ENCODE measurements at regions not wholly inside any gene's neighbourhood (a gene's known extent, or its start where the extent isn't known, plus 50 kb on each side); places are given as distances from the start of the nearest gene placed in this dataset.

DNA sequence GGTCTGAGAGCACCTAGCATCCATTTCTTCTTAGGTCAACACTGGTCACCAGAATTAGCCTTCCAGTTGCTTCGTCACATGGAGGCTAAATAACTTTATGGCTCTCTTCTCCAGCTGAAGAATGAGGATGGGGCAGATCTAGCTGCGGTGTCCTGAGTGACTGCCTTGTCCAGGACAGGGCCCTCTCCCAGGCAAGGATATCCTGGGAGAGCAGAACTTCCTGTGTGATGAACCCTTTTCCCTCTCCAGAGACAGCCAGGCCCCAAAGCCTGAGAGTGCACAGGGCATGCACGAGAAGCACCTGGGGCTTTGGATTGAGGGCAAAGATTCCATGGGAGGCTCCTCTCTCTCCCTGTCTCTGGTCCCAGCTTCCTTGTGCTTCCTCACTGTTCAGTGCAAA is 108.2 kb upstream of the MAMLD1 start:
- no peaks in the 10 kb centered on the region for H3K9me2 ChIP-seq
- no peak for TF ChIP-seq GATA2 (CRISPR knock-in tag; IDR thresholded peaks at IDR 0.05)
- no peak for TF ChIP-seq YY1 (IDR thresholded peaks at IDR 0.05; ENCODE audit: low read depth)
- TF ChIP-seq, protein P1, sequence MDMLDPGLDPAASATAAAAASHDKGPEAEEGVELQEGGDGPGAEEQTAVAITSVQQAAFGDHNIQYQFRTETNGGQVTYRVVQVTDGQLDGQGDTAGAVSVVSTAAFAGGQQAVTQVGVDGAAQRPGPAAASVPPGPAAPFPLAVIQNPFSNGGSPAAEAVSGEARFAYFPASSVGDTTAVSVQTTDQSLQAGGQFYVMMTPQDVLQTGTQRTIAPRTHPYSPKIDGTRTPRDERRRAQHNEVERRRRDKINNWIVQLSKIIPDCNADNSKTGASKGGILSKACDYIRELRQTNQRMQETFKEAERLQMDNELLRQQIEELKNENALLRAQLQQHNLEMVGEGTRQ (IDR thresholded peaks at IDR 0.05; ENCODE audit: borderline replicate concordance, low read depth, low read length), result no peak
- TF ChIP-seq, protein P2, sequence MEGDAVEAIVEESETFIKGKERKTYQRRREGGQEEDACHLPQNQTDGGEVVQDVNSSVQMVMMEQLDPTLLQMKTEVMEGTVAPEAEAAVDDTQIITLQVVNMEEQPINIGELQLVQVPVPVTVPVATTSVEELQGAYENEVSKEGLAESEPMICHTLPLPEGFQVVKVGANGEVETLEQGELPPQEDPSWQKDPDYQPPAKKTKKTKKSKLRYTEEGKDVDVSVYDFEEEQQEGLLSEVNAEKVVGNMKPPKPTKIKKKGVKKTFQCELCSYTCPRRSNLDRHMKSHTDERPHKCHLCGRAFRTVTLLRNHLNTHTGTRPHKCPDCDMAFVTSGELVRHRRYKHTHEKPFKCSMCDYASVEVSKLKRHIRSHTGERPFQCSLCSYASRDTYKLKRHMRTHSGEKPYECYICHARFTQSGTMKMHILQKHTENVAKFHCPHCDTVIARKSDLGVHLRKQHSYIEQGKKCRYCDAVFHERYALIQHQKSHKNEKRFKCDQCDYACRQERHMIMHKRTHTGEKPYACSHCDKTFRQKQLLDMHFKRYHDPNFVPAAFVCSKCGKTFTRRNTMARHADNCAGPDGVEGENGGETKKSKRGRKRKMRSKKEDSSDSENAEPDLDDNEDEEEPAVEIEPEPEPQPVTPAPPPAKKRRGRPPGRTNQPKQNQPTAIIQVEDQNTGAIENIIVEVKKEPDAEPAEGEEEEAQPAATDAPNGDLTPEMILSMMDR (IDR thresholded peaks at IDR 0.05), result no peak
- no peak for TF ChIP-seq ELF1 (IDR thresholded peaks at IDR 0.05)
- TF ChIP-seq, protein P3, sequence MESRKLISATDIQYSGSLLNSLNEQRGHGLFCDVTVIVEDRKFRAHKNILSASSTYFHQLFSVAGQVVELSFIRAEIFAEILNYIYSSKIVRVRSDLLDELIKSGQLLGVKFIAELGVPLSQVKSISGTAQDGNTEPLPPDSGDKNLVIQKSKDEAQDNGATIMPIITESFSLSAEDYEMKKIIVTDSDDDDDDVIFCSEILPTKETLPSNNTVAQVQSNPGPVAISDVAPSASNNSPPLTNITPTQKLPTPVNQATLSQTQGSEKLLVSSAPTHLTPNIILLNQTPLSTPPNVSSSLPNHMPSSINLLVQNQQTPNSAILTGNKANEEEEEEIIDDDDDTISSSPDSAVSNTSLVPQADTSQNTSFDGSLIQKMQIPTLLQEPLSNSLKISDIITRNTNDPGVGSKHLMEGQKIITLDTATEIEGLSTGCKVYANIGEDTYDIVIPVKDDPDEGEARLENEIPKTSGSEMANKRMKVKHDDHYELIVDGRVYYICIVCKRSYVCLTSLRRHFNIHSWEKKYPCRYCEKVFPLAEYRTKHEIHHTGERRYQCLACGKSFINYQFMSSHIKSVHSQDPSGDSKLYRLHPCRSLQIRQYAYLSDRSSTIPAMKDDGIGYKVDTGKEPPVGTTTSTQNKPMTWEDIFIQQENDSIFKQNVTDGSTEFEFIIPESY (IDR thresholded peaks at IDR 0.05; ENCODE audit: borderline replicate concordance, low read depth), result no peak
- TF ChIP-seq FOSL2 (IDR thresholded peaks at IDR 0.05; ENCODE audit: borderline replicate concordance, low read depth), result no peak
- TF ChIP-seq, protein P4, sequence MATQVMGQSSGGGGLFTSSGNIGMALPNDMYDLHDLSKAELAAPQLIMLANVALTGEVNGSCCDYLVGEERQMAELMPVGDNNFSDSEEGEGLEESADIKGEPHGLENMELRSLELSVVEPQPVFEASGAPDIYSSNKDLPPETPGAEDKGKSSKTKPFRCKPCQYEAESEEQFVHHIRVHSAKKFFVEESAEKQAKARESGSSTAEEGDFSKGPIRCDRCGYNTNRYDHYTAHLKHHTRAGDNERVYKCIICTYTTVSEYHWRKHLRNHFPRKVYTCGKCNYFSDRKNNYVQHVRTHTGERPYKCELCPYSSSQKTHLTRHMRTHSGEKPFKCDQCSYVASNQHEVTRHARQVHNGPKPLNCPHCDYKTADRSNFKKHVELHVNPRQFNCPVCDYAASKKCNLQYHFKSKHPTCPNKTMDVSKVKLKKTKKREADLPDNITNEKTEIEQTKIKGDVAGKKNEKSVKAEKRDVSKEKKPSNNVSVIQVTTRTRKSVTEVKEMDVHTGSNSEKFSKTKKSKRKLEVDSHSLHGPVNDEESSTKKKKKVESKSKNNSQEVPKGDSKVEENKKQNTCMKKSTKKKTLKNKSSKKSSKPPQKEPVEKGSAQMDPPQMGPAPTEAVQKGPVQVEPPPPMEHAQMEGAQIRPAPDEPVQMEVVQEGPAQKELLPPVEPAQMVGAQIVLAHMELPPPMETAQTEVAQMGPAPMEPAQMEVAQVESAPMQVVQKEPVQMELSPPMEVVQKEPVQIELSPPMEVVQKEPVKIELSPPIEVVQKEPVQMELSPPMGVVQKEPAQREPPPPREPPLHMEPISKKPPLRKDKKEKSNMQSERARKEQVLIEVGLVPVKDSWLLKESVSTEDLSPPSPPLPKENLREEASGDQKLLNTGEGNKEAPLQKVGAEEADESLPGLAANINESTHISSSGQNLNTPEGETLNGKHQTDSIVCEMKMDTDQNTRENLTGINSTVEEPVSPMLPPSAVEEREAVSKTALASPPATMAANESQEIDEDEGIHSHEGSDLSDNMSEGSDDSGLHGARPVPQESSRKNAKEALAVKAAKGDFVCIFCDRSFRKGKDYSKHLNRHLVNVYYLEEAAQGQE (IDR thresholded peaks at IDR 0.05; ENCODE audit: low read depth, low read length), result no peak
- TF ChIP-seq SMC3 (IDR thresholded peaks at IDR 0.05; ENCODE audit: low read depth, low read length), result no peak
- TF ChIP-seq RXRA (IDR thresholded peaks at IDR 0.05; ENCODE audit: borderline replicate concordance, low read depth), result no peak
- TF ChIP-seq NRF1 (IDR thresholded peaks at IDR 0.05; ENCODE audit: low read depth, low read length), result no peak
- no peak for TF ChIP-seq TAF1 (IDR thresholded peaks at IDR 0.05; ENCODE audit: borderline replicate concordance, low read depth, low read length)
- TF ChIP-seq SIN3A (IDR thresholded peaks at IDR 0.05; ENCODE audit: borderline replicate concordance, low read depth, low read length), result no peak
- no peak for TF ChIP-seq JUND (IDR thresholded peaks at IDR 0.05)
- TF ChIP-seq RAD21 (IDR thresholded peaks at IDR 0.05; ENCODE audit: low read length), result no peak
- no peak overlapping the region for H3K4me3 ChIP-seq (ENCODE audit: low read depth in 2 of 2, low read length in 1 of 2)
- no peaks in the 10 kb centered on the region for H4K20me1 ChIP-seq (ENCODE audit: insufficient read depth)
- H3K9me3 ChIP-seq, result no peaks in the 10 kb centered on the region
- no peak overlapping the region for H2AFZ ChIP-seq (ENCODE audit: low read depth)
- H3K36me3 ChIP-seq (replicated peaks in 1 of 2; ENCODE audit: control insufficient read depth in 1 of 2, insufficient read depth in 2 of 2, low read length in 1 of 2), result no peaks in the 10 kb centered on the region
- H3K4me1 ChIP-seq (ENCODE audit: control insufficient read depth in 1 of 2, insufficient read depth in 2 of 2, low read depth in 1 of 2, low read length in 1 of 2), result no peaks in the 10 kb centered on the region
- ChIA-PET CTCF (no interaction called here), POLR2A (no interaction called here)
- WGBS (ENCODE audit: low lambda C conversion rate), result no CpG with 5 or more reads among the region's 3 CpGs
- no peak overlapping the region for H3K9ac ChIP-seq
- no peaks in the 10 kb centered on the region for H3K79me2 ChIP-seq (ENCODE audit: insufficient read depth)
- no peak overlapping the region for H3K27ac ChIP-seq (ENCODE audit: low read depth in 2 of 2, low read length in 1 of 2)
- H3F3A ChIP-seq (replicated peaks; ENCODE audit: insufficient read depth), result no peaks in the 10 kb centered on the region
- H3K4me2 ChIP-seq, result no peak overlapping the region
- no peaks in the 10 kb centered on the region for H3K27me3 ChIP-seq (ENCODE audit: insufficient read depth)
- DNase-seq, result no peak
